ENCODE measurements at regions not wholly inside any gene's neighbourhood (a gene's known extent, or its start where the extent isn't known, plus 50 kb on each side); places are given as distances from the start of the nearest gene placed in this dataset.

- H4K20me1 ChIP-seq (ENCODE audit: insufficient read depth, low read length) = no peaks in the 10 kb centered on the region
- WGBS (ENCODE audit: low lambda C conversion rate) = 2% methylated on average over 2 of the region's 2 CpGs
- ChIA-PET CTCF (ENCODE audit: low intra/inter-chr PET ratio, low total read pairs) (no interaction called here), POLR2A (no interaction called here)
- FAIRE-seq = no peak
- no peak for DNase-seq (ENCODE audit: low spot score)
- H3K36me3 ChIP-seq (replicated peaks in 1 of 2; ENCODE audit: control insufficient read depth in 1 of 2, insufficient read depth in 2 of 2, low read length in 2 of 2) = no peaks in the 10 kb centered on the region
- no peak overlapping the region for H3K4me2 ChIP-seq (ENCODE audit: low read depth, low read length)
- no peaks in the 10 kb centered on the region for H3K27me3 ChIP-seq (ENCODE audit: control insufficient read depth in 1 of 2, insufficient read depth in 2 of 2, low read length in 2 of 2)
- H3K79me2 ChIP-seq (ENCODE audit: insufficient read depth, low read length) = no peaks in the 10 kb centered on the region
- intact Hi-C loops (cut with micrococcal nuclease; ENCODE audit: unreplicated experiment) = no loop called here
- H3K9ac ChIP-seq (ENCODE audit: insufficient read depth, low read depth, low read length) = no peak overlapping the region
- H3K4me3 ChIP-seq (replicated peaks in 1 of 3; ENCODE audit: insufficient read depth in 1 of 3, low read depth in 2 of 3, low read length in 3 of 3) = no peak overlapping the region
- no peaks in the 10 kb centered on the region for H3K4me1 ChIP-seq (ENCODE audit: insufficient read depth, low read length)
- H2AFZ ChIP-seq (ENCODE audit: low read length) = no peak overlapping the region
- H3K27ac ChIP-seq (ENCODE audit: extremely low read length, insufficient read depth, low read length) = no peak overlapping the region
- TF ChIP-seq ASH2L (IDR thresholded peaks at IDR 0.05; ENCODE audit: insufficient read length, low read depth, low read length) (no peak), KMT2A (CRISPR knock-in tag; IDR thresholded peaks at IDR 0.05) (no peak), TRIM24 (CRISPR knock-in tag; IDR thresholded peaks at IDR 0.05) (no peak), SRY (CRISPR knock-in tag; IDR thresholded peaks at IDR 0.05) (no peak), POGZ (CRISPR knock-in tag; IDR thresholded peaks at IDR 0.05) (no peak), JUND (CRISPR knock-in tag; IDR thresholded peaks at IDR 0.05) (no peak), ZMAT3 (CRISPR knock-in tag; conservative IDR thresholded peaks at IDR 0.05) (no peak)
- no TSS peak for BruUV-seq (replicated peaks)
- in situ Hi-C loops (cut with HindIII; ENCODE audit: extremely low pct_ligation_motif_present, low pct_unique_long_range_greater_than_20kb) = no loop called here
- no peaks in the 10 kb centered on the region for H3K9me3 ChIP-seq (ENCODE audit: low read length)
- no peak for ATAC-seq
Measured at GRCh38 chr4:180751009-180751408, 1492.2 kb upstream of the TENM3 start.

GRCh38 chr4:180757927-180758326 lies 1485.3 kb upstream of the TENM3 start:
- Histone ChIP-seq H4K20me1 (ENCODE audit: insufficient read depth, low read length) (no peaks in the 10 kb centered on the region), H3K79me2 (ENCODE audit: insufficient read depth, low read length) (no peaks in the 10 kb centered on the region), H3K4me3 (replicated peaks in 1 of 3; ENCODE audit: insufficient read depth in 1 of 3, low read depth in 2 of 3, low read length in 3 of 3) (no peak overlapping the region), H3K4me2 (ENCODE audit: low read depth, low read length) (no peak overlapping the region), H3K27ac (ENCODE audit: extremely low read length, insufficient read depth, low read length) (no peak overlapping the region), H3K36me3 (replicated peaks in 1 of 2; ENCODE audit: control insufficient read depth in 1 of 2, insufficient read depth in 2 of 2, low read length in 2 of 2) (no peaks in the 10 kb centered on the region), H2AFZ (ENCODE audit: low read length) (no peak overlapping the region), H3K9me3 (ENCODE audit: low read length) (no peaks in the 10 kb centered on the region), H3K27me3 (ENCODE audit: control insufficient read depth in 1 of 2, insufficient read depth in 2 of 2, low read length in 2 of 2) (no peaks in the 10 kb centered on the region), H3K4me1 (ENCODE audit: insufficient read depth, low read length) (no peaks in the 10 kb centered on the region), H3K9ac (ENCODE audit: insufficient read depth, low read depth, low read length) (no peak overlapping the region)
- WGBS (ENCODE audit: low lambda C conversion rate) = 0% methylated on average over 2 of the region's 2 CpGs
- BruUV-seq (replicated peaks) = no TSS peak
- in situ Hi-C loops (cut with HindIII; ENCODE audit: extremely low pct_ligation_motif_present, low pct_unique_long_range_greater_than_20kb) = no loop called here
- intact Hi-C loops (cut with micrococcal nuclease; ENCODE audit: unreplicated experiment) = no loop called here
- no peak for DNase-seq (ENCODE audit: low spot score)
- ATAC-seq = no peak
- no peak for TF ChIP-seq MTA3 (CRISPR knock-in tag; IDR thresholded peaks at IDR 0.05)
- CTCF ChIA-PET (ENCODE audit: low intra/inter-chr PET ratio, low total read pairs) = no interaction called here
- FAIRE-seq = no peak
- POLR2A ChIA-PET = no interaction called here

Measured in HepG2 (cell line).